ENCODE measurements at regions not wholly inside any gene's neighbourhood (a gene's known extent, or its start where the extent isn't known, plus 50 kb on each side); places are given as distances from the start of the nearest gene placed in this dataset.
"Not testable (repeated sequence)": the region's sequence is repeated elsewhere in the genome, so short reads cannot be mapped to it uniquely, and the experiment has no call there.

DNA sequence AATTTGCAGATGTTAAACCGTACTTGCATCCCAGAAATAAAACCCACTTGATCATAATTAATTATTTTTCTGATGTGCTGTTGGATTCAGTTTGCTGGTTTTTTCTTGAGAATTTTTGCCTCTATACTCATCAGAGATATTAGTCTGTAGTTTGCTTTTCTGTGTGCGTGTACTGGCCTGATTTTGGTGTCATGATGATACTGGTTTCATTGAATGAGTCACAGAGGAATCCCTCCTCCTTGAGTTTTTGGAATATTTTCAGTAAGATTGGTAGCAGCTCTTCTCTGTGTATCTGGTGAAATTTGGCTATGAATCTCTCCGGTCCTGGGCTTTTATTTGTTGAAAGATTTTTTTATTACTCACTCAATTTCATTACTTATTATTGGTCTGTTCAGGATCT, 100.4 kb upstream of the PMCH start:
- peak; percentile 33 for DNase-seq (ENCODE audit: low read depth)

DNA sequence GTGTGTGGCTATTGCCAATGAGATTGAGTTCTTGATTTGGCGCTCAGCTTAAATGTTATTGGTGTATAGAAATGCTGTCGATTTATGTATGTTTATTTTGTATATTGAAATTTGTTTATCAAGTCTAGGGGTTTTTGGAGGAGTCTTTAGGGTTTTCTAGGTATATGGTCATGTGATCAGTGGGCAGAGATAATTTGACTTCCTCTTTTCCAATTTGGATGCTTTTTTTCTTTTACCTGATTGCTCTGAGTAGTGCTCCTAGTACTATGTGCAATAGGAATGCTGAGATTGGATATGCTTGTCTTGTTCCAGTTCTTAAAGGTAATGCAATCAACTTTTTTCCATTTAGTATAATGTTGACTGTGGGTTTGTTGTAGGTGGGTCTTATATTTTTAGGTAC, 99.8 kb upstream of the PMCH start:
- DNase-seq (ENCODE audit: low read depth) = no peak

DNA sequence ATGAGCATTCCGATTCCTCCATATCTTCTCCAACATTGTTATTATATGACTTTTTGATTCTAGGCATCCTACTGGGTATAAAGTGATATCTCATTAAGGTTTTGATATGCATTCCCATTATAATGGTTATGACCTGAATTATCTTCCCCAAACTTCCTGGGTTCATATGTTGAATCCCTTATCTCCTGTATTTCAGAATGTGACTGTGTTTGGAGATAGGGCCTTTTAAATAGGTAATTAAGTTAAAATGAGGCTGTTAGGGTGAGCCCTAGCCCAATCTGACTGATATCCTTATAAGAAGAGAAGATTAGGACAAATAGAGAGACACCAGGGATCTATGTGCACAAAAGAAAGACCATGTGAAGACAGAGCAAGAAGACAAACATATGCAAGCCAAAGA, 96.9 kb upstream of the PMCH start:
- DNase-seq (ENCODE audit: low read depth) = no peak

DNA sequence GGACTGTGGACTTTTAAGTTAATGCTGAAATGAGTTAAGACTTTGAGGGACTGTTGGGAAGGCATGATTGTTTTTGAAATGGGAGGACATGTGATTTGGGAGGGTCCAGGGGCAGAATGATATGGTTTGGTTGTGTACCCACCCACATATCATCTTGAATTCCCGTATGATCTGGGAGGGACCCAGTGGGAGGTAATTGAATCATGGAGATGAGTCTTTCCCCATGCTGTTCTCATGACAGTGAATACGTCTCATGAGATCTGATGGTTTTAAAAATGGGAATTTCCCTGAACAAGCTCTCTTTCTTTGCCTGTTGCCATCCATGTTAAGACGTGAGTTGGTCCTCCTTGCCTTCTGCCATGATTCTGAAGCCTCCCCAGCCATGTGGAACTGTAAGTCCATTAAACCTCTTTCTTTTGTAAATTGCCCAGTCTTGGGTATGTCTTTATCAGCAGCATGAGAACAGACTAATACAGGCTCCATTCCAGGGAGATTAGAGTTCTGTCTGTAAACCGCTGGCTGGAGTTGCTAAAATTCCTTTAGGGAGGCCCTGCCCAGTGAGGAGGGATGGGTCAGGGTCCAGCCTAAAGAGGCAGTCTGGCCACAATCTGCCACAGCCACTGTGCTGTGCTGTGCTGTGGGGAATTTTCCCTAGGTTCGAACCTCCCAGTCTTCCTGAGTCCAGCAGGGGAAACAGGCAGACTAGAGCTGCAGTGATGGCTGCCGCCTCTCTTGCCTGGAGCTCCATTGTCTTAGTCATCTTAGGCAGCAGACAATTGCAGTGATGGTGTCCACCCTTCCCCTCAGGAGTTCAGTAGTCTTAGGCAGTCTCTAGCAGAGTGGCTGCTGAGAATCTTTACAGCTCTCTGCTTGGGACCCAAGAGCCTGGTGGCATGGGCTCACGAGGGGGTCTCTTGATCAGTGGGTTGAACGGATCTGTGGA, 94.1 kb upstream of the PMCH start:
- DNase-seq (ENCODE audit: low read depth) = not testable (repeated sequence)

DNA sequence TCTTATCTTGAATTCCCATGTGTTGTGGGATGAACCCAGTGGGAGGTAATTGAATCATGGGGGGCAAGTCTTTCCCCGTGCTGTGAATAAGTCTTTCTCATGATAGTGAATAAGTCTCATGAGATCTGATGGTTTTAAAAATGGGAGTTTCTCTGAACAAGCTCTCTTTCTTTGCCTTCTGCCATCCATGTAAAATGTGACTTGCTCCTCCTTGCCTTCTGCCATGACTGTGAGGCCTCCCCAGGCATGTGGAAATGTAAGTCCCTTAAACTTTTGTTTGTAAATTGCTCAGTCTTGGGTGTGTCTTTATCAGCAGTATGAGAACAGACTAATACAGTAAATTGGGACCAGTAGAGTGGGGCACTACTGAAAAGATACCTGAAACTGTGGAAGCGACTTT, 92.1 kb upstream of the PMCH start:
- DNase-seq (ENCODE audit: low read depth) = not testable (repeated sequence)

DNA sequence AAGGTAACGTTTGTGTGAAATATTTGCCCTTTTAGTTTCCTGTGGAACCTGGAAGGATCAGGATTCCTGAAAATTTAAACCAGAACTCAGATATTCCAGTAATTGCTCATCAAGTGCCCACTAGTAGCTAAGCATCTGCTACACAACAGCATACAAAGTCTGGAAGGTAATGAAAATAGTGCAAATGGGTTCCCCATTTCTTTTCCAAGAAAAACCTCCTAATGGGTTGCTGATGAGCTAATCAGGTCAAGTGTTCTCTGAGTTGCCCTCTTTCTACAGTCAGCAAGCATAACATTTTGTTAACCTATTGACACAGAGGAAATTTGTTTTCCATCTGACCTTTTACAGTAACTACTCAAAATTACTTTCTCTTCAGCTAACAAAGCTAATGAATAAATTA, 83.6 kb upstream of the PMCH start:
- no peak for DNase-seq (ENCODE audit: low read depth)

DNA sequence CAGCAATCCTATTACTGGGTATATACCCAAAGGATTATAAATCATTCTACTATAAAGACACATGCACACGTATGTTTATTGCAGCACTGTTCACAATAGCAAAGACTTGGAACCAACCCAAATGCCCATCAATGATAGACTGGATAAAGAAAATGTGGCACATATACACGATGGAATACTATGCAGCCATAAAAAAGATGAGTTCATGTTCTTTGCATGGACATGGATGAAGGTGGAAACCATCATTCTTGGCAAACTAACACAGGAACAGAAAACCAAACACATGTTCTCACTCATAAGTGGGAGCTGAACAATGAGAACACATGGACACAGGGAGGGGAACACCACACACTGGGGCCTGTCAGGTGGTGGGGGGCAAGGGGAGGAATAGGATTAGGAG, 58.1 kb upstream of the PMCH start:
- DNase-seq (ENCODE audit: low read depth) = not testable (repeated sequence)

DNA sequence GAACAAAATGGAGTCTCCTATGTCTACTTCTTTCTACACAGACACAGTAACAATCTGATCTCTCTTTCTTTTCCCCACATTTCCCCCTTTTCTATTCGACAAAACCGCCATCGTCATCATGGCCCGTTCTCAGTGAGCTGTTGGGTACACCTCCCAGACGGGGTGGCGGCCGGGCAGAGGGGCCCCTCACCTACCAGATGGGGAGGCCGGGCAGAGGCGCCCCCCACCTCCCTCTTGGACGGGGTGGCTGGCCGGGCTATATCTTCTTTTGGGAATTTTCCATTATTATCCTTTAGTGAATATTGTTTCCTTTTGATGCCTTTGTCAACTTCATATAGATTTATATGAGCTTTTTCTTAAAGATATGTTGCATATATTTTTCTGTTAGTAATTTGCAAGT, 53.4 kb upstream of the PMCH start:
- DNase-seq (ENCODE audit: low read depth) = not testable (repeated sequence)

DNA sequence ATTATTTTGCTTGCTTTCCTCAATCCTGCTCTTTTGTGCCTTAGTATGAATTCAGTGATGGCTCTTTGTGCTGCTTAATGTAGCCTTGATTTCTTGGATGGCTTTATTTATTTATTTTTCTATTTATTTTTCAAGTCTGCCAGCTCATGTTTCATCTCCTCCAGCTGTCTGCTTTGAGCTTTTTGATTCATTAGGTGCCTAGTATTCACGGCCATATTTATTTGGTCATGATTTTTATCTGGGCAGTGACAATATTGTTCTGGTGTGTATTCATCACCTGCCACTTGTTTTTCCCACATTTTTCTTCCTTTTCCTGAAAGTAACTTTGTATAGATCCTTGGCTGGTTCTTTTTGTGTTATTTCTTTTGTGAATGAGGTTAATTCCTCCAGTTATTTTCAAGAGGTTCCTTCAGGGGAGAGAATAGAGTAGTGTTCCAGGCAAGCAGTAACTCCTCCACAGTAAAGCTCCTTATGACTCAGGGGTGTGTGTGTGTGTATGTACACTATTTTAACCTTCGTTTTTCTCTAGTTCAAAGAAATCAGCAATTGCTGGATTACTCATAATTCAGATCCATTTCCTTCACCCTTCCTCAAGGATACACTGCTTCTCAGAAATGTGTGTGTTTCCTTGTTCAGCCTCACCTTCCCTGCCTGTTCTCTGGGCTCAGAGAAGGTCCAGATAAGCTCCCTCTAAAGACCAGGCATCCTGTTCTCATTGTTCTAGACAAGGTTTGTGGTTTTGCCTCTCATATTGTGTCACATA, 51.6 kb upstream of the PMCH start:
- no peak for DNase-seq (ENCODE audit: low read depth)
